CD4-positive, alpha-beta T cell (primary cell): ENCODE measurements at regions not wholly inside any gene's neighbourhood (a gene's known extent, or its start where the extent isn't known, plus 50 kb on each side); places are given as distances from the start of the nearest gene placed in this dataset.

Experiments used
- ATAC-seq: fragments of 200-7000 bp; cut with Tn5 transposase; one replicate; pipeline ENCODE4 v1.10.0; 2022; ENCODE audit warnings: mild to moderate bottlenecking; ENCODE audit not compliant: poor library complexity
- CTCF ChIA-PET: fragments of 350-600 bp; sonication (Branson Sonifier 250); formaldehyde crosslinking; loops from one replicate; lab custom pipeline; 2021; ENCODE audit warnings: antibody characterized with exemption, inconsistent platforms; lab: Charles Lee
- POLR2A ChIA-PET: fragments of 350-600 bp; sonication (Branson Sonifier 250); formaldehyde crosslinking; loops from one replicate; lab custom pipeline; 2021; ENCODE audit warnings: antibody characterized with exemption, inconsistent platforms; lab: Charles Lee
- DNase-seq, 14 experiments: peaks; one replicate each; pipeline ENCODE4 v3.0.0-alpha.2; 2013 to 2020; ENCODE audit warnings: mixed read lengths in 2 of 14
- H3K27ac ChIP-seq, 2 donors: one replicate each; pipeline versions ENCODE4 v1.5.1 to v1.7.0; 2013; ENCODE audit warnings: low read length in 2 of 2, low read depth in 1 of 2, mild to moderate bottlenecking in 1 of 2
- H3K27me3 ChIP-seq, 2 experiments: 1 replicate in 1 of 2; 2 replicates in 1 of 2; pipeline versions ENCODE4 v1.6.1 to v1.7.0; 2013; ENCODE audit warnings: low read length in 2 of 2, control low read depth in 1 of 2, mild to moderate bottlenecking in 1 of 2, moderate library complexity in 1 of 2; ENCODE audit not compliant: insufficient read depth in 2 of 2, control insufficient read depth in 1 of 2
- H3K36me3 ChIP-seq: one replicate; pipeline ENCODE4 v1.6.1; 2013; ENCODE audit warnings: low read length, control low read depth; ENCODE audit not compliant: insufficient read depth
- H3K4me1 ChIP-seq: one replicate; pipeline ENCODE4 v1.6.1; 2013; ENCODE audit warnings: low read length, control low read depth; ENCODE audit not compliant: insufficient read depth
- H3K4me3 ChIP-seq: one replicate; pipeline ENCODE4 v1.5.1; 2013; ENCODE audit warnings: mild to moderate bottlenecking, low read length, moderate library complexity
- H3K9me3 ChIP-seq, 2 experiments: 1 replicate in 1 of 2; 2 replicates in 1 of 2; pipeline versions ENCODE4 v1.6.1 to v1.7.0; 2013; ENCODE audit warnings: low read length in 2 of 2, mild to moderate bottlenecking in 2 of 2, control low read depth in 1 of 2, moderate library complexity in 1 of 2; ENCODE audit not compliant: control insufficient read depth in 1 of 2, insufficient read depth in 1 of 2
- H3K27ac Mint-ChIP-seq: one replicate; pipeline ENCODE4 v1.8.0; 2020; ENCODE audit warnings: mixed read lengths
- H3K27me3 Mint-ChIP-seq: one replicate; pipeline ENCODE4 v1.8.0; 2021; ENCODE audit warnings: mixed read lengths
- H3K36me3 Mint-ChIP-seq: one replicate; pipeline ENCODE4 v1.8.0; 2021; ENCODE audit warnings: low read depth, mixed read lengths
- H3K4me1 Mint-ChIP-seq: one replicate; pipeline ENCODE4 v1.8.0; 2021; ENCODE audit warnings: low read depth, mixed read lengths
- H3K4me3 Mint-ChIP-seq: one replicate; pipeline ENCODE4 v1.8.0; 2020; ENCODE audit warnings: mild to moderate bottlenecking, mixed read lengths
- H3K9me3 Mint-ChIP-seq: one replicate; pipeline ENCODE4 v1.8.0; 2020; ENCODE audit warnings: mixed read lengths
- intact Hi-C, 2 experiments: fragments of 100-400 bp; cut with DNase I in 1 of 2; cut with micrococcal nuclease in 1 of 2; formaldehyde crosslinking; loops; one replicate each; pipeline versions ENCODE4 v1.15.1 to v1.9.0; 2023 to 2025; cut with DNase I, micrococcal nuclease
- TF ChIP-seq, protein P1 (sequence below): fragments of 200-600 bp; IDR thresholded peaks from one replicate; pipeline ENCODE4 v1.8.0; 2022; ENCODE audit warnings: antibody characterized with exemption, mild to moderate bottlenecking

DNA sequence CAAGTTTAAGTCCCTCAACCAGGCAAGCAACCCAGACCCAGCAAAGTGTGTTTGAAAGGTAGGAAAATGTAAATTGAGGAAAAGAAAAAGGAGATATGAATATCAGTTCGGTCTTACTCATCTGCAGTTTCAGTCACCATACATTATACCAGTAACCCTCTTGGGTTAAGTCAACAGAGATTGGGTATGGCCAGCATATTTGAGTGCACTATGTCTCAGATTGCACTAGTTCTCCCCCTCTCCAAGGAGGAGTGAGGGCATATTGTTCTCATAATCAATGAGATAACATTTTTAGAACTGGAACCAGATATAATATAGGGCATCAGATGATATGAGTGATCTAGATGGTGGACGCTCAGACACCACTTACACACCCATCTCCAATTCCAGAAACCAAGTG is 141.5 kb downstream of the COPS8 start:
- POLR2A ChIA-PET = no interaction called here
- H3K4me3 ChIP-seq = no peak overlapping the region
- Mint-ChIP-seq H3K4me1 (no peaks in the 10 kb centered on the region), H3K4me3 (no peak overlapping the region), H3K9me3 (no peaks in the 10 kb centered on the region), H3K36me3 (no peaks in the 10 kb centered on the region), H3K27me3 (peaks cover 43% of the 10 kb centered on the region), H3K27ac (no peak overlapping the region)
- H3K4me1 ChIP-seq = no peaks in the 10 kb centered on the region
- no peak overlapping the region for H3K27ac ChIP-seq
- TF ChIP-seq, protein P1, sequence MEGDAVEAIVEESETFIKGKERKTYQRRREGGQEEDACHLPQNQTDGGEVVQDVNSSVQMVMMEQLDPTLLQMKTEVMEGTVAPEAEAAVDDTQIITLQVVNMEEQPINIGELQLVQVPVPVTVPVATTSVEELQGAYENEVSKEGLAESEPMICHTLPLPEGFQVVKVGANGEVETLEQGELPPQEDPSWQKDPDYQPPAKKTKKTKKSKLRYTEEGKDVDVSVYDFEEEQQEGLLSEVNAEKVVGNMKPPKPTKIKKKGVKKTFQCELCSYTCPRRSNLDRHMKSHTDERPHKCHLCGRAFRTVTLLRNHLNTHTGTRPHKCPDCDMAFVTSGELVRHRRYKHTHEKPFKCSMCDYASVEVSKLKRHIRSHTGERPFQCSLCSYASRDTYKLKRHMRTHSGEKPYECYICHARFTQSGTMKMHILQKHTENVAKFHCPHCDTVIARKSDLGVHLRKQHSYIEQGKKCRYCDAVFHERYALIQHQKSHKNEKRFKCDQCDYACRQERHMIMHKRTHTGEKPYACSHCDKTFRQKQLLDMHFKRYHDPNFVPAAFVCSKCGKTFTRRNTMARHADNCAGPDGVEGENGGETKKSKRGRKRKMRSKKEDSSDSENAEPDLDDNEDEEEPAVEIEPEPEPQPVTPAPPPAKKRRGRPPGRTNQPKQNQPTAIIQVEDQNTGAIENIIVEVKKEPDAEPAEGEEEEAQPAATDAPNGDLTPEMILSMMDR = no peak
- H3K36me3 ChIP-seq = no peaks in the 10 kb centered on the region
- ATAC-seq (no peak), DNase-seq (no peak)
- H3K27me3 ChIP-seq = peaks cover 0 to 7% of the 10 kb centered on the region in 2 experiments
- no peaks in the 10 kb centered on the region for H3K9me3 ChIP-seq
- CTCF ChIA-PET = no interaction called here
- intact Hi-C loops = no loop called here

- Mint-ChIP-seq H3K27me3 (peaks cover 45% of the 10 kb centered on the region), H3K4me3 (no peak overlapping the region), H3K4me1 (no peaks in the 10 kb centered on the region), H3K27ac (no peak overlapping the region), H3K9me3 (no peaks in the 10 kb centered on the region), H3K36me3 (no peaks in the 10 kb centered on the region)
- intact Hi-C loops = no loop called here
- no peak for DNase-seq
- Histone ChIP-seq H3K4me3 (no peak overlapping the region), H3K4me1 (no peaks in the 10 kb centered on the region), H3K36me3 (no peaks in the 10 kb centered on the region), H3K27me3 (peaks cover 0 to 7% of the 10 kb centered on the region in 2 experiments), H3K27ac (no peak overlapping the region), H3K9me3 (no peaks in the 10 kb centered on the region)
- no peak for ATAC-seq
- ChIA-PET POLR2A (no interaction called here), CTCF (no interaction called here)
- TF ChIP-seq, protein P1 = no peak
These were observed 142.0 kb downstream of the COPS8 start for GRCh38 chr2:237227592-237228280.

GRCh38 chr2:237228281-237228625 is 142.6 kb downstream of the COPS8 start:
- TF ChIP-seq, protein P1 = no peak
- ATAC-seq = no peak
- H3K4me3 Mint-ChIP-seq = no peak overlapping the region
- Histone ChIP-seq H3K4me3 (no peak overlapping the region), H3K36me3 (no peaks in the 10 kb centered on the region), H3K27me3 (peaks cover 0 to 7% of the 10 kb centered on the region in 2 experiments), H3K27ac (no peak overlapping the region), H3K9me3 (no peaks in the 10 kb centered on the region), H3K4me1 (no peaks in the 10 kb centered on the region)
- no peaks in the 10 kb centered on the region for H3K4me1 Mint-ChIP-seq
- H3K27me3 Mint-ChIP-seq = peaks cover 44% of the 10 kb centered on the region
- H3K36me3 Mint-ChIP-seq = no peaks in the 10 kb centered on the region
- intact Hi-C loops = no loop called here
- H3K9me3 Mint-ChIP-seq = no peaks in the 10 kb centered on the region
- ChIA-PET CTCF (no interaction called here), POLR2A (no interaction called here)
- H3K27ac Mint-ChIP-seq = no peak overlapping the region
- DNase-seq = no peak
